Right lobe of liver (tissue), 4 donors: ENCODE measurements at regions not wholly inside any gene's neighbourhood (a gene's known extent, or its start where the extent isn't known, plus 50 kb on each side); places are given as distances from the start of the nearest gene placed in this dataset.

Experiments used
- POLR2A ChIP-seq: fragments of 450-650 bp; IDR thresholded peaks from one replicate; pipeline ENCODE4 v1.6.1; 2017; ENCODE audit warnings: antibody characterized with exemption, mild to moderate bottlenecking
- TF ChIP-seq, protein P1 (sequence below), 4 donors: fragments of 200-600 bp in 3 of 4; fragments of 450-650 bp in 1 of 4; IDR thresholded peaks; one replicate each; pipeline versions ENCODE4 v1.5.1 to v1.8.0; 2016 to 2022; ENCODE audit warnings: antibody characterized with exemption in 4 of 4, mild to moderate bottlenecking in 2 of 4
- donor health status: DM: no; HTN: no; CAD: no.
- donor health status: DM: no; HTN: no; CAD: no.
- donor health status: DM: no; HTN: yes; CAD: no.

DNA sequence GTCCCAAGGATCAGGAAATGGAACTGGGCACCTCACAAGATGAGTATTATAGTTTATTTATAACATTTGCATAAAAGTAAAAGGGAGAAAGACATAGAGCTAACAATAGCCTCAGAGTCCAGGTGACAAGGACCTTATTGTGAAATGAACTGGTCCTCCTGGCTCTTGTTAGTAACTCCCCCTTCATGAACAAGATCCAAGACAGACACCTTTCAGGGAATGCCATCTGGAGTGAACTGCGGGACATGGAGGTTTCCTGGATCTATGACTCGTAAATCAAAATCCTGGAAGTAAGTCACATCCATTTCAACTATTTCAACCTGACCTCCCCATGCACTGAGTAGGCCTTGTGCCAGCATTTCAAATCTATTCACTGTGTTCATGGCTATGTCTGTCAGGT lies 129.5 kb upstream of the GAS1 start:
- TF ChIP-seq, protein P1, sequence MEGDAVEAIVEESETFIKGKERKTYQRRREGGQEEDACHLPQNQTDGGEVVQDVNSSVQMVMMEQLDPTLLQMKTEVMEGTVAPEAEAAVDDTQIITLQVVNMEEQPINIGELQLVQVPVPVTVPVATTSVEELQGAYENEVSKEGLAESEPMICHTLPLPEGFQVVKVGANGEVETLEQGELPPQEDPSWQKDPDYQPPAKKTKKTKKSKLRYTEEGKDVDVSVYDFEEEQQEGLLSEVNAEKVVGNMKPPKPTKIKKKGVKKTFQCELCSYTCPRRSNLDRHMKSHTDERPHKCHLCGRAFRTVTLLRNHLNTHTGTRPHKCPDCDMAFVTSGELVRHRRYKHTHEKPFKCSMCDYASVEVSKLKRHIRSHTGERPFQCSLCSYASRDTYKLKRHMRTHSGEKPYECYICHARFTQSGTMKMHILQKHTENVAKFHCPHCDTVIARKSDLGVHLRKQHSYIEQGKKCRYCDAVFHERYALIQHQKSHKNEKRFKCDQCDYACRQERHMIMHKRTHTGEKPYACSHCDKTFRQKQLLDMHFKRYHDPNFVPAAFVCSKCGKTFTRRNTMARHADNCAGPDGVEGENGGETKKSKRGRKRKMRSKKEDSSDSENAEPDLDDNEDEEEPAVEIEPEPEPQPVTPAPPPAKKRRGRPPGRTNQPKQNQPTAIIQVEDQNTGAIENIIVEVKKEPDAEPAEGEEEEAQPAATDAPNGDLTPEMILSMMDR (IDR thresholded peaks at IDR 0.05), result no peak
- no peak for TF ChIP-seq POLR2A
